ENCODE measurements at regions not wholly inside any gene's neighbourhood (a gene's known extent, or its start where the extent isn't known, plus 50 kb on each side); places are given as distances from the start of the nearest gene placed in this dataset.

DNA sequence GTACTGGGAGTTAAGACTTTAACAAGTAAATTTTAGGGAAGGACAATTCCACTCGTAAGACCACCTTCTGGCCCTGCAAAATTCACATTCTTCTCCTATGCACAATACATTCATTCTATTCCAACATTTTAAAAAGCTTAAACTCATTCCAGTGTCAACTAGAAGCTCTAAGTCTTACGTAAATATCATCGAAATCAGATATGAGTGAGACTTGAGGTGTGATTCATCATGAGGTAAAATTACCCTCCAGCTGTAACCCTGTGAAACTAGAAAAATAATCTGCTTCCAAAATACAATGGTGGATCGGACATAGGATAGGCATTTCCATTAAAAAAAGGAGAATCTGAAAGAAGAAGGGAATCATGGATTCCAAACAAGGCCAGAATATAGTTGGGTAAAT lies 370.3 kb downstream of the CDC14C start:
- TF ChIP-seq, protein P1, sequence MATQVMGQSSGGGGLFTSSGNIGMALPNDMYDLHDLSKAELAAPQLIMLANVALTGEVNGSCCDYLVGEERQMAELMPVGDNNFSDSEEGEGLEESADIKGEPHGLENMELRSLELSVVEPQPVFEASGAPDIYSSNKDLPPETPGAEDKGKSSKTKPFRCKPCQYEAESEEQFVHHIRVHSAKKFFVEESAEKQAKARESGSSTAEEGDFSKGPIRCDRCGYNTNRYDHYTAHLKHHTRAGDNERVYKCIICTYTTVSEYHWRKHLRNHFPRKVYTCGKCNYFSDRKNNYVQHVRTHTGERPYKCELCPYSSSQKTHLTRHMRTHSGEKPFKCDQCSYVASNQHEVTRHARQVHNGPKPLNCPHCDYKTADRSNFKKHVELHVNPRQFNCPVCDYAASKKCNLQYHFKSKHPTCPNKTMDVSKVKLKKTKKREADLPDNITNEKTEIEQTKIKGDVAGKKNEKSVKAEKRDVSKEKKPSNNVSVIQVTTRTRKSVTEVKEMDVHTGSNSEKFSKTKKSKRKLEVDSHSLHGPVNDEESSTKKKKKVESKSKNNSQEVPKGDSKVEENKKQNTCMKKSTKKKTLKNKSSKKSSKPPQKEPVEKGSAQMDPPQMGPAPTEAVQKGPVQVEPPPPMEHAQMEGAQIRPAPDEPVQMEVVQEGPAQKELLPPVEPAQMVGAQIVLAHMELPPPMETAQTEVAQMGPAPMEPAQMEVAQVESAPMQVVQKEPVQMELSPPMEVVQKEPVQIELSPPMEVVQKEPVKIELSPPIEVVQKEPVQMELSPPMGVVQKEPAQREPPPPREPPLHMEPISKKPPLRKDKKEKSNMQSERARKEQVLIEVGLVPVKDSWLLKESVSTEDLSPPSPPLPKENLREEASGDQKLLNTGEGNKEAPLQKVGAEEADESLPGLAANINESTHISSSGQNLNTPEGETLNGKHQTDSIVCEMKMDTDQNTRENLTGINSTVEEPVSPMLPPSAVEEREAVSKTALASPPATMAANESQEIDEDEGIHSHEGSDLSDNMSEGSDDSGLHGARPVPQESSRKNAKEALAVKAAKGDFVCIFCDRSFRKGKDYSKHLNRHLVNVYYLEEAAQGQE (IDR thresholded peaks at IDR 0.05), result no peak
- TF ChIP-seq, protein P2, sequence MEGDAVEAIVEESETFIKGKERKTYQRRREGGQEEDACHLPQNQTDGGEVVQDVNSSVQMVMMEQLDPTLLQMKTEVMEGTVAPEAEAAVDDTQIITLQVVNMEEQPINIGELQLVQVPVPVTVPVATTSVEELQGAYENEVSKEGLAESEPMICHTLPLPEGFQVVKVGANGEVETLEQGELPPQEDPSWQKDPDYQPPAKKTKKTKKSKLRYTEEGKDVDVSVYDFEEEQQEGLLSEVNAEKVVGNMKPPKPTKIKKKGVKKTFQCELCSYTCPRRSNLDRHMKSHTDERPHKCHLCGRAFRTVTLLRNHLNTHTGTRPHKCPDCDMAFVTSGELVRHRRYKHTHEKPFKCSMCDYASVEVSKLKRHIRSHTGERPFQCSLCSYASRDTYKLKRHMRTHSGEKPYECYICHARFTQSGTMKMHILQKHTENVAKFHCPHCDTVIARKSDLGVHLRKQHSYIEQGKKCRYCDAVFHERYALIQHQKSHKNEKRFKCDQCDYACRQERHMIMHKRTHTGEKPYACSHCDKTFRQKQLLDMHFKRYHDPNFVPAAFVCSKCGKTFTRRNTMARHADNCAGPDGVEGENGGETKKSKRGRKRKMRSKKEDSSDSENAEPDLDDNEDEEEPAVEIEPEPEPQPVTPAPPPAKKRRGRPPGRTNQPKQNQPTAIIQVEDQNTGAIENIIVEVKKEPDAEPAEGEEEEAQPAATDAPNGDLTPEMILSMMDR (IDR thresholded peaks at IDR 0.05; ENCODE audit: low read depth, low read length, missing input control), result no peak
- no peak for TF ChIP-seq HNF4G (IDR thresholded peaks at IDR 0.05)
- TF ChIP-seq, protein P3, sequence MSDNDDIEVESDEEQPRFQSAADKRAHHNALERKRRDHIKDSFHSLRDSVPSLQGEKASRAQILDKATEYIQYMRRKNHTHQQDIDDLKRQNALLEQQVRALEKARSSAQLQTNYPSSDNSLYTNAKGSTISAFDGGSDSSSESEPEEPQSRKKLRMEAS (IDR thresholded peaks at IDR 0.05), result no peak
- TF ChIP-seq JUND (IDR thresholded peaks at IDR 0.05), result no peak
- TF ChIP-seq, protein P4, sequence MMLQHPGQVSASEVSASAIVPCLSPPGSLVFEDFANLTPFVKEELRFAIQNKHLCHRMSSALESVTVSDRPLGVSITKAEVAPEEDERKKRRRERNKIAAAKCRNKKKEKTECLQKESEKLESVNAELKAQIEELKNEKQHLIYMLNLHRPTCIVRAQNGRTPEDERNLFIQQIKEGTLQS (IDR thresholded peaks at IDR 0.05), result no peak

Measured in liver (tissue), 3 donors.